WTC11 (cell line): ENCODE measurements at regions not wholly inside any gene's neighbourhood (a gene's known extent, or its start where the extent isn't known, plus 50 kb on each side); places are given as distances from the start of the nearest gene placed in this dataset.

Experiments
- ATAC-seq: fragments of 200-7000 bp; cut with Tn5 transposase; 2 replicates; pipeline ENCODE4 v1.10.0; 2021; ENCODE audit warnings: mild to moderate bottlenecking, moderate library complexity
- CTCF ChIA-PET: fragments of 300-600 bp; sonication (Branson Sonifier 250); formaldehyde crosslinking; loops from one replicate; lab custom pipeline; 2021; ENCODE audit warnings: antibody characterized with exemption; lab: Charles Lee
- POLR2A ChIA-PET: fragments of 350-600 bp; sonication (Branson Sonifier 250); formaldehyde crosslinking; loops from one replicate; lab custom pipeline; 2021; ENCODE audit warnings: antibody characterized with exemption; lab: Charles Lee
- DNase-seq: peaks from one replicate; pipeline ENCODE4 v3.0.0; 2021; ENCODE audit warnings: low spot score
- H3K27ac Mint-ChIP-seq: 2 replicates; pipeline ENCODE4 v1.8.0; 2021; ENCODE audit warnings: mixed read lengths
- H3K27me3 Mint-ChIP-seq: 2 replicates; pipeline ENCODE4 v1.8.0; 2021; ENCODE audit warnings: low read depth, mild to moderate bottlenecking, moderate library complexity, mixed read lengths
- H3K36me3 Mint-ChIP-seq: 2 replicates; pipeline ENCODE4 v1.8.0; 2021; ENCODE audit warnings: mixed read lengths
- H3K4me1 Mint-ChIP-seq: 2 replicates; pipeline ENCODE4 v1.8.0; 2022; ENCODE audit warnings: mixed read lengths
- H3K4me3 Mint-ChIP-seq: 2 replicates; pipeline ENCODE4 v1.8.0; 2021; ENCODE audit warnings: mild to moderate bottlenecking, moderate library complexity, mixed read lengths
- H3K9me3 Mint-ChIP-seq: 2 replicates; pipeline ENCODE4 v1.8.0; 2021; ENCODE audit warnings: mixed read lengths
- NFYB ChIP-seq: sonication (generic); formaldehyde crosslinking; conservative IDR thresholded peaks from 2 replicates; pipeline ENCODE4 v1.8.0; 2022; ENCODE audit warnings: low read depth, missing genetic modification reagents
- NR2C2 ChIP-seq: sonication (generic); formaldehyde crosslinking; IDR thresholded peaks from 2 replicates; pipeline ENCODE4 v1.8.0; 2022; ENCODE audit warnings: mild to moderate bottlenecking, missing genetic modification reagents
- TF ChIP-seq, protein P1 (sequence below): fragments of 250-450 bp; sonication (Bioruptor Pico); IDR thresholded peaks from 2 replicates; pipeline ENCODE4 v1.9.0; 2021; ENCODE audit warnings: mild to moderate bottlenecking, borderline replicate concordance
- TF ChIP-seq, protein P2 (sequence below): sonication (generic); formaldehyde crosslinking; IDR thresholded peaks from 2 replicates; pipeline ENCODE4 v1.8.1; 2022; ENCODE audit warnings: mild to moderate bottlenecking, missing genetic modification reagents, moderate library complexity, borderline replicate concordance
- TF ChIP-seq, protein P3 (sequence below): fragments of 250-450 bp; sonication (Bioruptor Pico); IDR thresholded peaks from 2 replicates; pipeline ENCODE4 v2.1.2; 2022; ENCODE audit warnings: mild to moderate bottlenecking, moderate library complexity
- TF ChIP-seq, protein P4 (sequence below): fragments of 250-450 bp; sonication (Bioruptor Pico); IDR thresholded peaks from 2 replicates; pipeline ENCODE4 v1.8.0; 2021; ENCODE audit warnings: mild to moderate bottlenecking
- TF ChIP-seq, protein P5 (sequence below): sonication (generic); formaldehyde crosslinking; conservative IDR thresholded peaks from 2 replicates; pipeline ENCODE4 v1.8.1; 2023; ENCODE audit warnings: mild to moderate bottlenecking, low read depth, missing genetic modification reagents, moderate library complexity
- TF ChIP-seq, protein P6 (sequence below): sonication (generic); formaldehyde crosslinking; IDR thresholded peaks from 2 replicates; pipeline ENCODE4 v1.8.0; 2023; ENCODE audit warnings: missing genetic modification reagents
- TF ChIP-seq, protein P7 (sequence below): fragments of 250-450 bp; sonication (Bioruptor Pico); conservative IDR thresholded peaks from 2 replicates; pipeline ENCODE4 v1.9.0; 2021; ENCODE audit warnings: mild to moderate bottlenecking
- TF ChIP-seq, protein P8 (sequence below): sonication (generic); formaldehyde crosslinking; conservative IDR thresholded peaks from 2 replicates; pipeline ENCODE4 v1.8.1; 2022; ENCODE audit warnings: mild to moderate bottlenecking, missing genetic modification reagents
- TF ChIP-seq, protein P9 (sequence below): fragments of 250-450 bp; sonication (Bioruptor Pico); IDR thresholded peaks from 2 replicates; pipeline ENCODE4 v1.9.0; 2021; ENCODE audit warnings: moderate library complexity, mild to moderate bottlenecking, inconsistent platforms, borderline replicate concordance
- TF ChIP-seq, protein P10 (sequence below): sonication (generic); formaldehyde crosslinking; IDR thresholded peaks from 2 replicates; pipeline ENCODE4 v1.8.1; 2023; ENCODE audit warnings: mild to moderate bottlenecking, missing genetic modification reagents, moderate library complexity

DNA sequence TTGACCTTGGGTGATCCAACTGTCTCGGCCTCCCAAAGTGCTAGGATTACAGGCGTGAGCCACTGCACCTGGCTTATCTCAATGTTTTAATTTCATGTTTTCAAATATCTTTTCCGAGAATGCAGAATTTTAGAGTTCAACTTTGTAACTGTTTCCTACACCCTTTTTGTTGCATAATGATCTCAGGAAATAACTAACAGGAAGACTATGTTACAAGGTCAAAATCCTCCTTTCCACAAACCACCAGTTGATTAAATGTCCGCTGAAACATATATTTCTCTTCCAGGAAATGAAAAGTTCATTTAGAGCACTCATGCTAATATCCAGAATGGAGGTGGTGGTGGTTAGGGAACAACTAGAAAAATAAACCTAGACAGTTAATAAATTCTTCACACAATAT lies 377.8 kb downstream of the PPP4R3C start:
- H3K27ac Mint-ChIP-seq, result no peak overlapping the region
- POLR2A ChIA-PET, result no interaction called here
- ATAC-seq (no peak), DNase-seq (no peak)
- no peaks in the 10 kb centered on the region for H3K9me3 Mint-ChIP-seq
- H3K36me3 Mint-ChIP-seq, result no peaks in the 10 kb centered on the region
- H3K27me3 Mint-ChIP-seq, result no peaks in the 10 kb centered on the region
- H3K4me1 Mint-ChIP-seq, result no peaks in the 10 kb centered on the region
- H3K4me3 Mint-ChIP-seq, result no peak overlapping the region
- CTCF ChIA-PET, result no interaction called here
- TF ChIP-seq, protein P1, sequence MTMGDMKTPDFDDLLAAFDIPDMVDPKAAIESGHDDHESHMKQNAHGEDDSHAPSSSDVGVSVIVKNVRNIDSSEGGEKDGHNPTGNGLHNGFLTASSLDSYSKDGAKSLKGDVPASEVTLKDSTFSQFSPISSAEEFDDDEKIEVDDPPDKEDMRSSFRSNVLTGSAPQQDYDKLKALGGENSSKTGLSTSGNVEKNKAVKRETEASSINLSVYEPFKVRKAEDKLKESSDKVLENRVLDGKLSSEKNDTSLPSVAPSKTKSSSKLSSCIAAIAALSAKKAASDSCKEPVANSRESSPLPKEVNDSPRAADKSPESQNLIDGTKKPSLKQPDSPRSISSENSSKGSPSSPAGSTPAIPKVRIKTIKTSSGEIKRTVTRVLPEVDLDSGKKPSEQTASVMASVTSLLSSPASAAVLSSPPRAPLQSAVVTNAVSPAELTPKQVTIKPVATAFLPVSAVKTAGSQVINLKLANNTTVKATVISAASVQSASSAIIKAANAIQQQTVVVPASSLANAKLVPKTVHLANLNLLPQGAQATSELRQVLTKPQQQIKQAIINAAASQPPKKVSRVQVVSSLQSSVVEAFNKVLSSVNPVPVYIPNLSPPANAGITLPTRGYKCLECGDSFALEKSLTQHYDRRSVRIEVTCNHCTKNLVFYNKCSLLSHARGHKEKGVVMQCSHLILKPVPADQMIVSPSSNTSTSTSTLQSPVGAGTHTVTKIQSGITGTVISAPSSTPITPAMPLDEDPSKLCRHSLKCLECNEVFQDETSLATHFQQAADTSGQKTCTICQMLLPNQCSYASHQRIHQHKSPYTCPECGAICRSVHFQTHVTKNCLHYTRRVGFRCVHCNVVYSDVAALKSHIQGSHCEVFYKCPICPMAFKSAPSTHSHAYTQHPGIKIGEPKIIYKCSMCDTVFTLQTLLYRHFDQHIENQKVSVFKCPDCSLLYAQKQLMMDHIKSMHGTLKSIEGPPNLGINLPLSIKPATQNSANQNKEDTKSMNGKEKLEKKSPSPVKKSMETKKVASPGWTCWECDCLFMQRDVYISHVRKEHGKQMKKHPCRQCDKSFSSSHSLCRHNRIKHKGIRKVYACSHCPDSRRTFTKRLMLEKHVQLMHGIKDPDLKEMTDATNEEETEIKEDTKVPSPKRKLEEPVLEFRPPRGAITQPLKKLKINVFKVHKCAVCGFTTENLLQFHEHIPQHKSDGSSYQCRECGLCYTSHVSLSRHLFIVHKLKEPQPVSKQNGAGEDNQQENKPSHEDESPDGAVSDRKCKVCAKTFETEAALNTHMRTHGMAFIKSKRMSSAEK (CRISPR knock-in tag), result no peak
- TF ChIP-seq, protein P2, sequence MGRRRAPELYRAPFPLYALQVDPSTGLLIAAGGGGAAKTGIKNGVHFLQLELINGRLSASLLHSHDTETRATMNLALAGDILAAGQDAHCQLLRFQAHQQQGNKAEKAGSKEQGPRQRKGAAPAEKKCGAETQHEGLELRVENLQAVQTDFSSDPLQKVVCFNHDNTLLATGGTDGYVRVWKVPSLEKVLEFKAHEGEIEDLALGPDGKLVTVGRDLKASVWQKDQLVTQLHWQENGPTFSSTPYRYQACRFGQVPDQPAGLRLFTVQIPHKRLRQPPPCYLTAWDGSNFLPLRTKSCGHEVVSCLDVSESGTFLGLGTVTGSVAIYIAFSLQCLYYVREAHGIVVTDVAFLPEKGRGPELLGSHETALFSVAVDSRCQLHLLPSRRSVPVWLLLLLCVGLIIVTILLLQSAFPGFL (CRISPR knock-in tag), result no peak
- TF ChIP-seq NFYB (CRISPR knock-in tag) (no peak), NR2C2 (no peak)
- TF ChIP-seq, protein P3, sequence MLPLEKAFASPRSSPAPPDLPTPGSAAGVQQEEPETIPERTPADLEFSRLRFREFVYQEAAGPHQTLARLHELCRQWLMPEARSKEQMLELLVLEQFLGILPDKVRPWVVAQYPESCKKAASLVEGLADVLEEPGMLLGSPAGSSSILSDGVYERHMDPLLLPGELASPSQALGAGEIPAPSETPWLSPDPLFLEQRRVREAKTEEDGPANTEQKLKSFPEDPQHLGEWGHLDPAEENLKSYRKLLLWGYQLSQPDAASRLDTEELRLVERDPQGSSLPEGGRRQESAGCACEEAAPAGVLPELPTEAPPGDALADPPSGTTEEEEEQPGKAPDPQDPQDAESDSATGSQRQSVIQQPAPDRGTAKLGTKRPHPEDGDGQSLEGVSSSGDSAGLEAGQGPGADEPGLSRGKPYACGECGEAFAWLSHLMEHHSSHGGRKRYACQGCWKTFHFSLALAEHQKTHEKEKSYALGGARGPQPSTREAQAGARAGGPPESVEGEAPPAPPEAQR (CRISPR knock-in tag), result no peak
- TF ChIP-seq, protein P4, sequence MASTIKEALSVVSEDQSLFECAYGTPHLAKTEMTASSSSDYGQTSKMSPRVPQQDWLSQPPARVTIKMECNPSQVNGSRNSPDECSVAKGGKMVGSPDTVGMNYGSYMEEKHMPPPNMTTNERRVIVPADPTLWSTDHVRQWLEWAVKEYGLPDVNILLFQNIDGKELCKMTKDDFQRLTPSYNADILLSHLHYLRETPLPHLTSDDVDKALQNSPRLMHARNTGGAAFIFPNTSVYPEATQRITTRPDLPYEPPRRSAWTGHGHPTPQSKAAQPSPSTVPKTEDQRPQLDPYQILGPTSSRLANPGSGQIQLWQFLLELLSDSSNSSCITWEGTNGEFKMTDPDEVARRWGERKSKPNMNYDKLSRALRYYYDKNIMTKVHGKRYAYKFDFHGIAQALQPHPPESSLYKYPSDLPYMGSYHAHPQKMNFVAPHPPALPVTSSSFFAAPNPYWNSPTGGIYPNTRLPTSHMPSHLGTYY (CRISPR knock-in tag), result no peak
- TF ChIP-seq, protein P5, sequence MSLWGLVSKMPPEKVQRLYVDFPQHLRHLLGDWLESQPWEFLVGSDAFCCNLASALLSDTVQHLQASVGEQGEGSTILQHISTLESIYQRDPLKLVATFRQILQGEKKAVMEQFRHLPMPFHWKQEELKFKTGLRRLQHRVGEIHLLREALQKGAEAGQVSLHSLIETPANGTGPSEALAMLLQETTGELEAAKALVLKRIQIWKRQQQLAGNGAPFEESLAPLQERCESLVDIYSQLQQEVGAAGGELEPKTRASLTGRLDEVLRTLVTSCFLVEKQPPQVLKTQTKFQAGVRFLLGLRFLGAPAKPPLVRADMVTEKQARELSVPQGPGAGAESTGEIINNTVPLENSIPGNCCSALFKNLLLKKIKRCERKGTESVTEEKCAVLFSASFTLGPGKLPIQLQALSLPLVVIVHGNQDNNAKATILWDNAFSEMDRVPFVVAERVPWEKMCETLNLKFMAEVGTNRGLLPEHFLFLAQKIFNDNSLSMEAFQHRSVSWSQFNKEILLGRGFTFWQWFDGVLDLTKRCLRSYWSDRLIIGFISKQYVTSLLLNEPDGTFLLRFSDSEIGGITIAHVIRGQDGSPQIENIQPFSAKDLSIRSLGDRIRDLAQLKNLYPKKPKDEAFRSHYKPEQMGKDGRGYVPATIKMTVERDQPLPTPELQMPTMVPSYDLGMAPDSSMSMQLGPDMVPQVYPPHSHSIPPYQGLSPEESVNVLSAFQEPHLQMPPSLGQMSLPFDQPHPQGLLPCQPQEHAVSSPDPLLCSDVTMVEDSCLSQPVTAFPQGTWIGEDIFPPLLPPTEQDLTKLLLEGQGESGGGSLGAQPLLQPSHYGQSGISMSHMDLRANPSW, result no peak
- TF ChIP-seq, protein P6, sequence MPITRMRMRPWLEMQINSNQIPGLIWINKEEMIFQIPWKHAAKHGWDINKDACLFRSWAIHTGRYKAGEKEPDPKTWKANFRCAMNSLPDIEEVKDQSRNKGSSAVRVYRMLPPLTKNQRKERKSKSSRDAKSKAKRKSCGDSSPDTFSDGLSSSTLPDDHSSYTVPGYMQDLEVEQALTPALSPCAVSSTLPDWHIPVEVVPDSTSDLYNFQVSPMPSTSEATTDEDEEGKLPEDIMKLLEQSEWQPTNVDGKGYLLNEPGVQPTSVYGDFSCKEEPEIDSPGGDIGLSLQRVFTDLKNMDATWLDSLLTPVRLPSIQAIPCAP (CRISPR knock-in tag), result no peak
- TF ChIP-seq, protein P7, sequence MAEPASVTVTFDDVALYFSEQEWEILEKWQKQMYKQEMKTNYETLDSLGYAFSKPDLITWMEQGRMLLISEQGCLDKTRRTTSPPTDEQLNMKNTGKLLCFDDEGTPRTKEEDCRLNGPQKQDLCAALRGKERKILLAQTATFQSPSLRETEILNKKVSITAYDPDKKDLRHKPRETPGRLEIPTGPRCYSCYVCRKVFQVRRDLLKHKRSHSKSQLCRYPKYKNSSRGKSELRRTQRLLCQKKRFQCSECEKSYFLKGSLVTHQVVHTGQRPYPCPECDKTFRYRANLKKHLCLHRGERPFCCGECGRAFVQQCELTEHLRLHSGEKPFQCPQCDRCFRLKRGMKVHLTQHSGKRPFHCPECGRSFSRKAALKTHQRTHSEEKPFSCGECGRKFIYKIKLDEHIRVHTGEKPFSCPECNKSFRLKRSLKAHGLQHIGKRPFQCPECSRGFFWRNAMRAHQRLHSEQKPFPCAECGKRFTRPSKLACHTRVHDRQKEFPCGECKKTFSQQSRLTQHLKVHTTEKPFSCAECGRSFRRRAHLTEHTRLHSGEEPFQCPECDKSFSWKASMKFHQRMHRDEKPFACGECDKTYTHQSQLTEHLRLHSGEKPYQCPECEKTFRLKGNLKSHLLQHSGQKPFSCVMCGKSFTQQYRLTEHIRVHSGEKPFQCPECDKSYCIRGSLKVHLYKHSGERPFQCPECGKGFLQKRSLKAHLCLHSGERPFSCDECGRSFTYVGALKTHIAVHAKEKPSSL (CRISPR knock-in tag), result no peak
- TF ChIP-seq, protein P8, sequence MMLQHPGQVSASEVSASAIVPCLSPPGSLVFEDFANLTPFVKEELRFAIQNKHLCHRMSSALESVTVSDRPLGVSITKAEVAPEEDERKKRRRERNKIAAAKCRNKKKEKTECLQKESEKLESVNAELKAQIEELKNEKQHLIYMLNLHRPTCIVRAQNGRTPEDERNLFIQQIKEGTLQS (CRISPR knock-in tag), result no peak
- TF ChIP-seq, protein P9, sequence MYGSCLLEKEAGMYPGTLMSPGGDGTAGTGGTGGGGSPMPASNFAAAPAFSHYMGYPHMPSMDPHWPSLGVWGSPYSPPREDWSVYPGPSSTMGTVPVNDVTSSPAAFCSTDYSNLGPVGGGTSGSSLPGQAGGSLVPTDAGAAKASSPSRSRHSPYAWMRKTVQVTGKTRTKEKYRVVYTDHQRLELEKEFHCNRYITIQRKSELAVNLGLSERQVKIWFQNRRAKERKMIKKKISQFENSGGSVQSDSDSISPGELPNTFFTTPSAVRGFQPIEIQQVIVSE (CRISPR knock-in tag), result no peak
- TF ChIP-seq, protein P10, sequence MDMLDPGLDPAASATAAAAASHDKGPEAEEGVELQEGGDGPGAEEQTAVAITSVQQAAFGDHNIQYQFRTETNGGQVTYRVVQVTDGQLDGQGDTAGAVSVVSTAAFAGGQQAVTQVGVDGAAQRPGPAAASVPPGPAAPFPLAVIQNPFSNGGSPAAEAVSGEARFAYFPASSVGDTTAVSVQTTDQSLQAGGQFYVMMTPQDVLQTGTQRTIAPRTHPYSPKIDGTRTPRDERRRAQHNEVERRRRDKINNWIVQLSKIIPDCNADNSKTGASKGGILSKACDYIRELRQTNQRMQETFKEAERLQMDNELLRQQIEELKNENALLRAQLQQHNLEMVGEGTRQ (CRISPR knock-in tag), result no peak
